ENCODE measurements at regions not wholly inside any gene's neighbourhood (a gene's known extent, or its start where the extent isn't known, plus 50 kb on each side); places are given as distances from the start of the nearest gene placed in this dataset.

DNA sequence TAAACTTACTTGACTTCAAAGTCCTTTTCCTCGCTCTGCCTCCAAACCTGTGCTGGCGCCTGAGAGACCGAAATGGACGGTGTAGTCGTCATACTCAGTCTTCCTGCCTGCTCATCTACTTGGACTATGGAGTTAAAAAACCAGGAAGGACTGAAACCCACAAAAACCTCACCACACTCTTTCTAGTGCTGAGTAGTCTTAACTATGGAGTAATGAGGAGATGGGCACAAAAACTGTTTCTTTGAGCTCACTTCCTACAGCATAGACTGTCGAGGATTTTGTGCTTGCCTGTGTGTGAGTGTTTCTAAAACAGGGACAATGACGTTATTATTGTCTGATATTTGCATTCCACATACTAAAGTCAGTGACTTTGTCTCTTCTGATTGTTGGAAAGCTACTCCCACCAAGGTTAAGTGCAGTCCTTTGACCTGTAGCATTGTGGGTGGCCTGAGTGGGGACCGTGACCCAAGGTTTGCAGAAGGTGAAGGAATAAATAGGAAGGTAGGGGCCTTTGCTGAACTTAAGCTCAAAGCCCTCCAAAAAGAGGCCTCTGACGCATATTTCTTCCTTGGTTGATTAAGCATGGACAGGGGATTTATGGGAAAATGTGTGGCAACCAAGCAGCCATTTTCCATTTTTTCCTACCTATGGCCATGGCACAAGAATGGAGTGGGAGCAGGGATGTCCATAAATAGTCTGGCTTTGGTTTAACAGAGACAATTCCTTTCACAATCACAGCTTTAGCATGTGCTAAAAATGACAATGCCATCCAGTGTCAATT, 109.6 kb downstream of the ZBTB18 start:
- ChIA-PET POLR2A (no interaction called here), CTCF (no interaction called here)
- Histone ChIP-seq H3K36me3 (ENCODE audit: insufficient read depth, low read length) (no peaks in the 10 kb centered on the region), H3K9me3 (ENCODE audit: low read length) (no peaks in the 10 kb centered on the region), H3K27me3 (ENCODE audit: insufficient read depth, low read length, poor library complexity, severe bottlenecking) (no peaks in the 10 kb centered on the region), H3K4me3 (ENCODE audit: low read length) (no peak overlapping the region), H3K4me1 (ENCODE audit: insufficient read depth, low read length) (no peaks in the 10 kb centered on the region), H3K27ac (ENCODE audit: low read depth, low read length) (no peak overlapping the region)
- no peaks in the 10 kb centered on the region for H3K36me3 Mint-ChIP-seq
- no peaks in the 10 kb centered on the region for H3K9me3 Mint-ChIP-seq
- peaks cover 3 to 5% of the 10 kb centered on the region in 2 donors for H3K27me3 Mint-ChIP-seq
- DNase-seq = no peak
- no peak overlapping the region for H3K27ac Mint-ChIP-seq
- H3K4me1 Mint-ChIP-seq = no peaks in the 10 kb centered on the region
- no peak overlapping the region for H3K4me3 Mint-ChIP-seq

DNA sequence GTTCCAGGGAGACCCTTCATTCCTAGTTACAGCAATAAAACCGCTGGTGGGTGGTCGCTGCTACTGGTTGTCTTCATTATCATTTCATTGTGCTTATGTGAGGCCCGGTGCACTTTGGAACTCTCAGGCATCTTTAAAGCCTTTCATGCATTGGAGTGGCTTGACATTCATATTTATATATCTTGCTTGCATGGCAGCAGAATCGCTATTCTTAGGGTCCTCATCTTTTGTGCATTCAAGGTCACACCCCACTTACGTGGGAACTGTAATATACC, 110.1 kb downstream of the ZBTB18 start:
- no peaks in the 10 kb centered on the region for H3K4me1 Mint-ChIP-seq
- H3K9me3 ChIP-seq (ENCODE audit: low read length) = no peaks in the 10 kb centered on the region
- H3K27ac Mint-ChIP-seq = no peak overlapping the region
- H3K4me3 Mint-ChIP-seq = no peak overlapping the region
- no peak overlapping the region for H3K27ac ChIP-seq (ENCODE audit: low read depth, low read length)
- no peaks in the 10 kb centered on the region for H3K36me3 Mint-ChIP-seq
- H3K27me3 ChIP-seq (ENCODE audit: insufficient read depth, low read length, poor library complexity, severe bottlenecking) = no peaks in the 10 kb centered on the region
- H3K9me3 Mint-ChIP-seq = no peaks in the 10 kb centered on the region
- ChIA-PET POLR2A (no interaction called here), CTCF (no interaction called here)
- DNase-seq = no peak
- H3K4me3 ChIP-seq (ENCODE audit: low read length) = no peak overlapping the region
- H3K4me1 ChIP-seq (ENCODE audit: insufficient read depth, low read length) = no peaks in the 10 kb centered on the region
- peaks cover 3 to 5% of the 10 kb centered on the region in 2 donors for H3K27me3 Mint-ChIP-seq
- no peaks in the 10 kb centered on the region for H3K36me3 ChIP-seq (ENCODE audit: insufficient read depth, low read length)

DNA sequence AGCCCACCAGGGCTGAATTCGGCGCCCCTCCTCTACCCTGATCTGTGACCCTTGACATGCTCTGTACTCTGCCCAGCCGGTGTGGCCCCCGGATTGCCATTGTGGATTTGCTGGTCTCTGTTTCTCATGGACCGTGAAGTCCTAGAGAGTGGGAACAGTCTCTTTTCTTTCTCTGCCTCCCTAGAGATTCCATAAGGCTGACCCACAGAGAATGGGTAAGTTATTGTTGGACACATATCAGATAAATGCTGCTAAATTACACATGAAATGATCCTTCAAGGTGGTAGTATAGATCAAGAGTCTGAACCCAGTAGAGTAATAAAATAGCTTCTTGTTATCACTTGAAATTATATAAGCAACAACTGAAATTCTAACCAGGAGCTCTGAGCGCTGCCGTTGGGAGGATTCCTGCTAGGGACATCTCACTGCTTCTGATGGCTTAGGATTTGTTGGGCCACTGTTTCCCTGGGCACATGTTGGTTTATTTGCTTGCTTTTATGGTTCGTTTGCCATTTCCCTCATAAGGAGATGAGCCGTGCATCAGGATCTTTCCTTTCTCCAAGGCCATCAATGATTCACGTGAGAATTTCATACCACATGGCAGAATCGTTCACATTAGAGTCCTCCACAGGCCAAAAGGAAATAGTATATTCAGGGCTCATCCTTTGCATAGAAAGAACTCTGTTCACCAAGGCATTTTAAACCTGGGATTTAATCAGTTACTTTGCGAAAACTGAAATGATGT, 111.9 kb downstream of the ZBTB18 start:
- Mint-ChIP-seq H3K36me3 (no peaks in the 10 kb centered on the region), H3K4me1 (no peaks in the 10 kb centered on the region), H3K4me3 (no peak overlapping the region), H3K9me3 (no peaks in the 10 kb centered on the region), H3K27me3 (peaks cover 3 to 5% of the 10 kb centered on the region in 2 donors), H3K27ac (no peak overlapping the region)
- ChIA-PET CTCF (no interaction called here), POLR2A (no interaction called here)
- no peak for DNase-seq
- no peak overlapping the region for H3K27ac ChIP-seq (ENCODE audit: low read depth, low read length)
- no peaks in the 10 kb centered on the region for H3K27me3 ChIP-seq (ENCODE audit: insufficient read depth, low read length, poor library complexity, severe bottlenecking)
- no peak overlapping the region for H3K4me3 ChIP-seq (ENCODE audit: low read length)
- no peaks in the 10 kb centered on the region for H3K4me1 ChIP-seq (ENCODE audit: insufficient read depth, low read length)
- H3K9me3 ChIP-seq (ENCODE audit: low read length) = no peaks in the 10 kb centered on the region
- H3K36me3 ChIP-seq (ENCODE audit: insufficient read depth, low read length) = no peaks in the 10 kb centered on the region

DNA sequence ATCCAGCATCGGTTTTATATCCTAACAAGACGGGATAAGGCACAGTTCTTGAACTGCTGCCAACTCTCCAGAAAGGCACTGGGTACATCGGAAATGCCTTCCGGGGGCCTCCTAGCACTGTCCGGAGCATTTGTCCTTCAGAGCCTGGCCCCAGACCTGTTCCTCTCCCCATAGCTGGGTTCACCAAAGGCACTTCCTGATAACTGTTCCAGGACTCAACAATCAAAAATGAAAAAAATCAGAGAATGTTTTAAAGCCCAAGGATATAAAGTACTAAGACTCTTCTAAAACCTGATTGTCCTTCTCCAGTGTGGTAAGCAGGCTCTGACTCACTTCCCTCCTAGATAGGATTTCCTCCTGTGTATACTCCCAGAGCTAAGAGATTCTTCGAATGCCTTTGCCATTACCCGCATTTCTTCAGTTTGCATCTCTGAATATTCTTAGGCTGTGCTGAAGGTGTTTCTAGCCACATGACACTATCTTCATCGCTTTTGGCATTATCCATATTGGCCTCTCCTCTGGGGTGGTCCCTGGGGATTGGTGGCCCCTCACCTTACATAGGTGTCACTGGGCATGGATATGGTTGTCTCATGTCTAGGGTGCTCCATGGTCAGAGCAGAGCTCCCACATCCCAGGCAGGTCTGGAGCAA, 112.9 kb downstream of the ZBTB18 start:
- Histone ChIP-seq H3K27me3 (ENCODE audit: insufficient read depth, low read length, poor library complexity, severe bottlenecking) (no peaks in the 10 kb centered on the region), H3K36me3 (ENCODE audit: insufficient read depth, low read length) (no peaks in the 10 kb centered on the region), H3K4me1 (ENCODE audit: insufficient read depth, low read length) (no peaks in the 10 kb centered on the region), H3K9me3 (ENCODE audit: low read length) (no peaks in the 10 kb centered on the region), H3K4me3 (ENCODE audit: low read length) (no peak overlapping the region), H3K27ac (ENCODE audit: low read depth, low read length) (no peak overlapping the region)
- CTCF ChIA-PET = no interaction called here
- Mint-ChIP-seq H3K27me3 (peaks cover 3 to 6% of the 10 kb centered on the region in 2 donors), H3K4me1 (no peaks in the 10 kb centered on the region), H3K36me3 (no peaks in the 10 kb centered on the region), H3K27ac (no peak overlapping the region), H3K9me3 (no peaks in the 10 kb centered on the region), H3K4me3 (no peak overlapping the region)
- POLR2A ChIA-PET = no interaction called here
- no peak for DNase-seq

DNA sequence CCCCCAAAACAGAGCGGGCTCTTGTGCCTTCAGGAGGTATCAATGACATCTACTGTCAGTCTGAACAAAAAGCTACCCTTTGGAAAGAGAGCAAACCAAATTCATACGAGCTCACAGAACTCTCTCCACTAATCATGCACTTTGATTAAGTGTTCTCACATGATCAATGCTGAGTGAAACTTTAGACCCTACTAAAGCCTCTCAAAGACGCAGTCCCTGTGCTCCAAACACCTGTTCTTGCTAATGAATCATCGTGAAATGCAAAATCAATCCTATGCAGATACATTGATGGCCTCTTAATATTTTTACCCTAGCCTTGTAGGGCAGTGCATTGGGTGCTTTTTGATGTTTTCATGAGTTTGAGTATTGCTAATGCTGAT, 113.4 kb downstream of the ZBTB18 start:
- H3K27me3 Mint-ChIP-seq = peaks cover 3 to 6% of the 10 kb centered on the region in 2 donors
- H3K27me3 ChIP-seq (ENCODE audit: insufficient read depth, low read length, poor library complexity, severe bottlenecking) = no peaks in the 10 kb centered on the region
- H3K4me1 Mint-ChIP-seq = no peaks in the 10 kb centered on the region

GRCh38 chr1:244165021-244165420, 113.9 kb downstream of the ZBTB18 start:
- POLR2A ChIA-PET = no interaction called here
- CTCF ChIA-PET = no interaction called here
- Histone ChIP-seq H3K27me3 (ENCODE audit: insufficient read depth, low read length, poor library complexity, severe bottlenecking) (no peaks in the 10 kb centered on the region), H3K9me3 (ENCODE audit: low read length) (no peaks in the 10 kb centered on the region), H3K36me3 (ENCODE audit: insufficient read depth, low read length) (no peaks in the 10 kb centered on the region), H3K4me1 (ENCODE audit: insufficient read depth, low read length) (no peaks in the 10 kb centered on the region), H3K27ac (ENCODE audit: low read depth, low read length) (no peak overlapping the region), H3K4me3 (ENCODE audit: low read length) (no peak overlapping the region)
- H3K36me3 Mint-ChIP-seq = no peaks in the 10 kb centered on the region
- peaks cover 3 to 6% of the 10 kb centered on the region in 2 donors for H3K27me3 Mint-ChIP-seq
- H3K9me3 Mint-ChIP-seq = no peaks in the 10 kb centered on the region
- DNase-seq = no peak
- no peak overlapping the region for H3K4me3 Mint-ChIP-seq
- H3K27ac Mint-ChIP-seq = no peak overlapping the region
- H3K4me1 Mint-ChIP-seq = no peaks in the 10 kb centered on the region

More for the DNA sequence above, 113.4 kb downstream of the ZBTB18 start:
- ChIA-PET CTCF (no interaction called here), POLR2A (no interaction called here)
- H3K4me1 ChIP-seq (ENCODE audit: insufficient read depth, low read length) = no peaks in the 10 kb centered on the region
- H3K36me3 ChIP-seq (ENCODE audit: insufficient read depth, low read length) = no peaks in the 10 kb centered on the region
- no peak overlapping the region for H3K4me3 Mint-ChIP-seq
- no peak overlapping the region for H3K4me3 ChIP-seq (ENCODE audit: low read length)
- no peak for DNase-seq
- no peak overlapping the region for H3K27ac Mint-ChIP-seq
- H3K27ac ChIP-seq (ENCODE audit: low read depth, low read length) = no peak overlapping the region
- H3K9me3 Mint-ChIP-seq = no peaks in the 10 kb centered on the region
- no peaks in the 10 kb centered on the region for H3K9me3 ChIP-seq (ENCODE audit: low read length)
- no peaks in the 10 kb centered on the region for H3K36me3 Mint-ChIP-seq

DNA sequence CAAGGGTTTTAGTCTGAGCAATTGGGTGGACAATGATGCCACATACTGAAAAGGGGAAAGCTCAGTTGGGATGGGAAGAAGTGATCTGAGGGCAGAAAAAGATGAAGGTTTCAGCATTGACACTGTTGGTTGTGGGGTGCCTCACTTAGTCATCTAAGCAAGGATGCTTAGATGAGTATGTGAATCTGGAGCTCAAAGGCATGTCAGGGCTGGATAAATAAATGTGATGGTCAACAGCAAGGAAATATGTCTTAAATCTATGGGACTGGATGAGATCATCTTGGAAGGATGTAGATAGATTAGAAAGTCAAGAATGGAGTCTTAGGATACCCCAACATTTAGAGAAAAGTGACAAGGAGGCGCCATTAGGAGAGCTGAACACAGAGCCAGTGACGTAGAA, 114.6 kb downstream of the ZBTB18 start:
- Histone ChIP-seq H3K4me3 (ENCODE audit: low read length) (no peak overlapping the region), H3K27me3 (ENCODE audit: insufficient read depth, low read length, poor library complexity, severe bottlenecking) (no peaks in the 10 kb centered on the region), H3K27ac (ENCODE audit: low read depth, low read length) (no peak overlapping the region), H3K9me3 (ENCODE audit: low read length) (no peaks in the 10 kb centered on the region), H3K36me3 (ENCODE audit: insufficient read depth, low read length) (no peaks in the 10 kb centered on the region), H3K4me1 (ENCODE audit: insufficient read depth, low read length) (no peaks in the 10 kb centered on the region)
- no peak overlapping the region for H3K27ac Mint-ChIP-seq
- no peaks in the 10 kb centered on the region for H3K9me3 Mint-ChIP-seq
- ChIA-PET POLR2A (no interaction called here), CTCF (no interaction called here)
- H3K27me3 Mint-ChIP-seq = peaks cover 3 to 6% of the 10 kb centered on the region in 2 donors
- no peak overlapping the region for H3K4me3 Mint-ChIP-seq
- no peak for DNase-seq
- no peaks in the 10 kb centered on the region for H3K36me3 Mint-ChIP-seq
- H3K4me1 Mint-ChIP-seq = no peaks in the 10 kb centered on the region

GRCh38 chr1:244171241-244171985, 120.3 kb downstream of the ZBTB18 start:
- DNase-seq = no peak
- CTCF ChIA-PET = interaction anchor here (1.0 kb wide), 1 partner anchor 8 kb away, joined by 3 read pairs; no protein-coding TSS in a partner anchor
- H3K36me3 ChIP-seq (ENCODE audit: insufficient read depth, low read length) = no peaks in the 10 kb centered on the region
- H3K4me3 ChIP-seq (ENCODE audit: low read length) = no peak overlapping the region
- POLR2A ChIA-PET = no interaction called here
- Mint-ChIP-seq H3K9me3 (no peaks in the 10 kb centered on the region), H3K27ac (no peak overlapping the region), H3K27me3 (peaks cover 0 to 3% of the 10 kb centered on the region in 2 donors), H3K4me1 (no peaks in the 10 kb centered on the region), H3K4me3 (no peak overlapping the region), H3K36me3 (no peaks in the 10 kb centered on the region)
- H3K9me3 ChIP-seq (ENCODE audit: low read length) = no peaks in the 10 kb centered on the region
- H3K4me1 ChIP-seq (ENCODE audit: insufficient read depth, low read length) = no peaks in the 10 kb centered on the region
- H3K27ac ChIP-seq (ENCODE audit: low read depth, low read length) = no peak overlapping the region
- no peaks in the 10 kb centered on the region for H3K27me3 ChIP-seq (ENCODE audit: insufficient read depth, low read length, poor library complexity, severe bottlenecking)
